Dermis microvascular lymphatic vessel endothelial cell (primary cell): ENCODE measurements at regions not wholly inside any gene's neighbourhood (a gene's known extent, or its start where the extent isn't known, plus 50 kb on each side); places are given as distances from the start of the nearest gene placed in this dataset.

Experiments used
- DNase-seq, 2 donors: peaks; one replicate each; pipeline versions ENCODE4 v3.0.0 to v3.0.0-alpha.2; 2010; ENCODE audit warnings: low read depth in 2 of 2

DNA sequence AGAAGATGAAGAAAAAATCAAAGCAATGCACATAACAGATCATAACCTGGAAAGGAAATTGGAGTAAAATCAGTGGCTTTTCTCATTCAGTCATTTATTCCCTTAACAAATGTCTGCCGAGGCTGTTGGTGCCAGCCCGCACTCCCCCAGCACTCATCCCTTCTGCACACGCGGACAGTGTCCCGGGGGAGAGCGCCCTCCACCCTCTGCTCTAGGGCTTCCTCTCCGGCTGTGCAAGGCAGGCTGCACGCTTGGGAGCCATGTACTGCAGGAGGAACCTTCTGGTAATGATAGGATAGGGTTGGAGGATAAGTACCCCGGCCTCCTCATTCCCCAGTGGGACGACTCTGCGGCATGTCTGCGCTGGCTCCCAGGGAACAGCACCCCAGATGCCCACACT is 134.5 kb downstream of the PAX1 start:
- no peak for DNase-seq

DNA sequence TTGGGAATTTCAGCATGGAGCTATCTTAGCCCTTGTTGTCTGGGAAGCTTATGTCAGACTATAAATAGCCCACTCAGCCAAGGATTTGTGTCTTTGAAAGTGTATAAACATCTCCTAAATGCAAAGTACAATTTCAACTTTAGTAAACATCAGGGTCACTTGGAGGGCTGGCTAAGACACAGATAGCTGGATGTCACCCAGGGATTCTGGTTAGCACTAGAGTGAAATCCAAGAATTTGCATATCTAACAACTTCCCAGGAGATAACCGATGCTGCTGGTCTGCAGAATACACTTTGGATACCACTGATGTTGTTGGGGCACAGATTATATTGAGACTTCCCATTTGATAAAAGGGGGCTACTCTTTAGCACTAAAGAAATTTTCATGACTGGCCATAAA is 130.9 kb downstream of the PAX1 start:
- no peak for DNase-seq

DNA sequence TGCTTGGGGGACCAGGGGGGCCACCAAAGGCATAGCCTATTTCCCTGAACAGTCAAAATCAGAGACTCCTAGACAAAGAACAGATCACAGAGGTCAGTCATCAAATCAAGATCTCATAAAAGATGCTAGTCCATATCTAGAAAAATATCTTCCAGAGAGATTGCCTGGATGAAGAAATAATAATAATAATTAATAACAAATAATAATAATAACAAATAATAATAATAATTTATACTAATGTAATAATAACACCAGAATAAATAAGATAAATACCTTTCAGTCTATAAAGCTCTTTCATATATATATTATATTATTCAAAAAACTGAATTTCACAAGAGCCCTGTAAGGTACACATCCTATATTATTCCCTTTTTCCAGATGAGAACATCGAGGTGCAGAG is 129.6 kb downstream of the PAX1 start:
- DNase-seq = no peak

DNA sequence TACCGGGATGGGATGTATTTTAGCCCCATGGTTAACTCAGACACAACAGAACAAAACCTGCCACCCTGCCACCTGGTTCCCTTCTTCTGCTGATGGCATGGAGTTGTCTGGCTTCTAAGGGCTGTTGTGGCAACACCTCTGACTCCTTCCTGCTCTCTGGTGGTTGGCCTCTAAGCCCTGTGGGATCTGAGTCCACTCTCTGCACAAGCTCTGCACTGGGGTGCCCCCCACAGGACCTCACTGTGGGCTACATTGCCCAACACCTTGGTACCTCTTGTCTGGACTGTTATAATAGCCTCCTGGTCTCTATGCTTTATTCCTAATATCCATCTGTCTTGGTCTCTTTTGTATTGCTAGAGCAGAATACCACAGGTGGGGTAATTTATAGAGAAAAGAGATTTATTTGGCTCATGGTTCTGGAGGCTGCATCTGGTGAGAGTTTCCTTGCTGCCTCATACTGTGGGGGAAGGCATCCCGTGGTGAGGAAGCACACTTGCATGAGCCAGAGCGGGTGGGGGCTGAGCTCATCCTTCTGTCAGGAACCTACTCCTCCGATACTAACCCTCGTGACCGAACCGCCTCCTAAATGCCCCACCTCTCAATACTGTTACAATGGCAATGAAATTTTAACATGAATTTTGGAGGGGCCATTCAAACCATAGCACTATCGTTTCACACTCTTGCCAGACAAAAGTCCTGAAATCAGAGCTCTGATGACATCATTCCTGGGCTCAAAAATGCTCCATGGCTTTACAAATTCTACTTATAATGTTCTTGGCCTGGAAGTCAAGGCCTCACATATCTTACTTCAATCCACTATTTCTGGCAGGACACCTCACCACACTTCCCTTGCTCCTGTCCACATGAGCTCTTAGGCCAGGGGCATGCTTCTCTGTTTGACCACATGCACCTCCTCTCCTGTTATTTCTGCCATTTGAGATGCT is 127.2 kb downstream of the PAX1 start:
- no peak for DNase-seq

DNA sequence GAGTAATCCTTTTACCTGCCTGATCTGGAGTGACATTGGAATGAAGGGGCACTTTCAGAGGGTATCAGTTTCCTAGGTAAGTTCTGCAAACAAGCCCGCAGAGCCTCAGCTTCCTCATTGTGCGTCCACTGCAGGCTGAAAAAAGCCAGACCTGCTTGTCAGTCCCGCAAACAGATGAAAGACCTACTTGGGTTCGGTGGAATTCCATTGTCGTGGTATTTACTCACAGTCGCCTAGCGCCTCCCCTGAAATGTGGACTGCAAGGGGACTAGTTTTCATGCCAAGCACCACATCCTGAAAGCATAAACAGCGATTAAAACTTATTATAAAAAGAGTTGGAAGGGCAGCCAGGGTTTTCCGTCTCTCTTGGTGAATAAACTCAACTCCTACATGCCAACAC is 121.5 kb downstream of the PAX1 start:
- DNase-seq = no peak

DNA sequence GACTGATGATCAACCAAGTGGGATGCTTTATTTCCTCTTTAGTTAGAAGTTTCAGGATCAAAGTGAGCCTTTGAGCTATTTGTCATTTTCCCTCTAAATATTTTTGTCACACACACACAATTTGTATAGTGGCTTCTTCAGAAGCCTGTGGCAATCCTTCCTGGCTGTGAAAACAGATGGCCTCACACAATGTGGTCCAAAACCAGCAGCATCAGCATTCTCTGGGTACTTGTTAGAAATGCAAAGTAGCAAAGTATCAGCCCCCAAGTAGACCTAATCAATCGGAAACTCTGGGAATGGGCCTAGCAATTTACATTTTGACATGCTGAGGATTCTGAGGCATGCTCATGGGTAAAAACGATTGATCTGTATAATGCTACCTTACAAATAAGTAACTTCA is 115.9 kb downstream of the PAX1 start:
- DNase-seq = no peak

DNA sequence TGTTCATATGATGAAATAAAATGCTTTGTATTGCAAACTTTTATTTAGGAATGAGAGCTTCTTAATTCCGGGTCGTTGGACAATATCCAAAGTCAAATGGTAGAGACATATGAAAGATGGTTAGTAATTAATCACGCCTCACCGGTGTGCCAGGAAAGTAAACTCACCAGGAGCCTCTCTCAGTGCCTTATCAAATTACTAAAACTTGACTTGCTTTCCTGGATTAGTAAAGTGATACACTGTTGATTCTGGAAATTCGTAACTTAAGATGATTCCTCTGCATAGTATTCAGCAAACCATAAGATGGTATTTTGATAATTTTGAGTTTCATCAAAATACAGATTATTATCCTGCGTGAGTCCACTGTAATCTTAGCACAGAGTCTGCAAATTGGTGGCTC is 115.2 kb downstream of the PAX1 start:
- DNase-seq = no peak

DNA sequence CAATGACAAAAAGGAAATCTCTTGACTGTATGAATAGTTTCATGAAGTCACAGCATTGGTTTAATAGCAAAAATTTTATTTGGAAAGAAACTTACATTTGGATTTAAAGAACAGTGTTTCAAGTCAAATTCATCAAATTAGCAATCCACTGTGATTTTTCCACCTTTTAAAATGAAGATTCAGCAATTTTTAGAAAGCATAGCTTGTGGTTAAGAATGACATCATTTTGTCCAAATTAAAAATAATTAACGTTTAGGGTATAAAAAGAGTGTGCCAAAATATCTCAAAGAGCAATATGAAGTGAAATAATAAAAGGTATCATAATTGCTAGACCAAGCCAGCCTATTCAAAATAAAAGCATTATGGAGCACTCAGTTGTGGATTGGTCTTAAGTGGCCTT is 114.6 kb downstream of the PAX1 start:
- no peak for DNase-seq

DNA sequence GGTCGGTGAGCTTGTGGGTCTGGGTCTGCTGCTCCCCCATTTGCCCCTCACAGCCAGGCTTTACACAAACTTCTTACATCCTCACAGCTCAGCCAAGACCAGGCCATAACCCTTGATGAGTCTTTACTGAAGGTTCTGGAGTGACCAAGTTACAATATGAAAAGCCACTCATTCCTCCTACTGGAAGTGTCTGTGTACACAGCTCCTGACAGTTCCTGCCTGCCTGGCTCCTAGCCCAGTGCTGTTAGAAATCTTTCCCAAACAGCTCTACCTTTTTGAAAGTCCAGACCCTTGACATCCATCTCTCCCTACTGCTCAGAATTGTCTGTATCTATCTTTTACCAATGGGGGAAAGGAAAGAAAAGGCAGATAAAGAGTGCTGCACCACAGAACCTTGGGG is 106.9 kb downstream of the PAX1 start:
- no peak for DNase-seq

DNA sequence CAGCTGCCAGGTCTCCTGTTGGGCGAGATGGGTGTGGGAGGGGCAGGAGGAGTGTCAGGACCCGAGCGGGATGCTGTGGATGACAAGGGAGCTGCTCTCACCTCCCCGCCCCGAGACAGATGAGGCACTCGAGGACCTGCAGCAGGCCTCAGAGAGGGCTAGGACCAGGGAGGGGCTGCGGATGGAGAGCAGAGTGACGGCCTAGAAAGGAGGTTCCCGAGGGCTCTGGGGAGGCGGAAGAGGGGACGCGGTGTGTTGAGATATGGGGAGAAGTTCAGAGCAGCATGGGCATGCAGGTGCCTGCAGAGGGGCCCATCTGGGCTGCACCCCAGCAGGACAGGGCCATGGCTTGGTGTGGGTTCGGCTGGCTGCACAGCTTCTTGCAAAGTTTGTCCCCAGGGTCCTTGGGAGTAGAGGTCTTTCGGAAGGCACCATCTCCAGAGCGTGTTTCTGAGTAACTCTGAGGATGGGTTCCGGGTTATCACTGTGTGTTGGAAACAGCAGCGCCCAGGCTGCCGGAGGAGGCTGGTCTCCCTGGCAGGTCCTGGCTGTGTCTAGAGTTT is 104.6 kb downstream of the PAX1 start:
- DNase-seq = no peak

DNA sequence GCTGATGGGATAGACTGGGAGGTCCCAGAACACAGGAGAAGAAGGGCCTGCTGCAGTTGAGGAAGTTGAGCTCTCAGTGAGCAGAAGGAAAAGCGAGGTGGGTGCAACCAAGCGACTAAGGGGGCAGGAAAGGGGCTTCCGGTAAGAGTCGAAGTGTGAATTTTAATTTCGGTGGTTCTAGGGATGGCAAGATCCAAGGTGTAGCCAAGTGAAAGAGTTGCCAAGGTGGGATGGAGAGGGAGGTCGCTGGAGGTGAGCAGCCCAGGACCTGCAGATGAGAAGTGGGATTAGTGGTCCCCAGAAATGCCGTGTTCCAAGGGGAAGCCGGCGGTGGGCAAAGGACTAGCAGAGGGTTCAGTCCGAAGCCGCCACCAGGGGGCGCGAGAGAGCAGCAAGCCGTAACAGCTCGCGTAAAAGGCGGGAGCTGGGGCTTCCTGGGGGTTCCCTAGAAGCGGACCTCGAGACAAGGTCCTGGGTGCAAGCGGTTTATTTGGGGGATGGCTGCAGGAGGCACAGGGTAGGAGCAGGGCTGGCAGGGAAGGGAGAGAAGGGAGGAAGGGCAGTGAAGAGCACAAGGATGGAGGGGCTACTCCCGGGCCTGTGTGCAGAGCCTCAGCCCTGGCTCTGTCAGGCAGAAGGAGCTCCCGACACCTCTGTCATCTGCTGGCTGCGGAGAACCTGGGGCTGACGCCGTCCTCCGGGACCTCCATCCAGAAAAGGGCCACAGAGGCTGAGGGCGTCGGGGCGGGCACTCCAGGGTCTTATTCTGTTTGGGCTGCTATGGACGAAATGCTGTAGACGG is 103.6 kb downstream of the PAX1 start:
- DNase-seq = no peak

DNA sequence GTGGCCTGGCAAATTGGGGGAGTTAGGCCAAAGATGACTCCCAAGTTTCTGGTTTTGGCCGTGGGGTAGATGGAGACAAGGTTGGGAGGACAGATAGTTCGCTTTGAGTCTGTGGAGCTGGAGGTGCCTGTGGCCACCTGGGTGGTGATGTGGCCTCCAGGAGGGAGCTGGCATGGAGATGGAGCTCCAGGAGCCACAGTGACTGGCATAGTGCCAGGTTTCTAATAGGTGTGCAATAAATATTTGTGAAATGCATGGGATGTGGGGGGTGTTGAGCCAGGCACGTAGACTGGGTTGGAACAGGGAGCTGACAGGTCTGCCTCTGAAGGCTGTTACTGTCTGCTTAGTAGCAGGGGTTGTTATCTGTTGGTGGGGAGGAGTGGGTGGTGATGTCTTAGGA is 102.7 kb downstream of the PAX1 start:
- no peak for DNase-seq

DNA sequence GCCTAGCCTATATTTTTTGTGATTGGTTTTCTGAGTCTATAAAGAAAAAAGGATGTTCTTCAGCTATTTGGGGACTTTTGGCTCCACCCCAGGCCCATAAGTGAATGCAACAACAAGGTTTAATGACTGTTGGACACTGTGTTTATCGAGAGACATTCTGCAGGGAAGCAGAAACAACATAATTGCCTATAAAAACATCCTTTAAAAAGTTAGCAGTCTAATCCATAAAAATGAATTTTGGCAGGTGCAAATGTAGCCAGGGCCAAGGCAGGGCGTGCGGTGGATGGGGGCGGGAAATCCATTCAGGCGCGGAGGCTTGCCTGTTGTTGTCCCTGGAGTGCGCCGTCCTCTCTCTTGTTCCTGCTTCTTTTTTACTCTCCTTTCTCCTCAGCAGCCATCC is 99.3 kb downstream of the PAX1 start:
- no peak for DNase-seq

DNA sequence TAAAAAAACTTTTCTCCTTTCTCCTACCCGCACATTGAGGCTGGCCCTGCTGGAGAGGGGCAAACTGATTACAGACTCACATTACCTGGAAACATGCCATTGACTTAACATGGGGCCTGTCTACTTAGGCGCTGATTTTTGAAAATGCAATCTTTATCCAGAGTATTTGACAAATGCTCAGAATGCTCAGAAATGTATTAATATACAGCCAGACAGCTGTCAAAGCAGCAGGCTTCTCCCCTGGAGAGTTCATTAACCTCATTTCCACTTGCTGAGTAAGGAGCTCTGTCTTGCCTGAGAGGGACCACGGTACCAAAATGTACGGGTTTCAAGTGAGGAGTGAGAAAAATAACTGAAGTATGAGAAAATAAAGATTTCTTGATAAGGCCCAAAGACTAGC is 95.7 kb downstream of the PAX1 start:
- DNase-seq = no peak

DNA sequence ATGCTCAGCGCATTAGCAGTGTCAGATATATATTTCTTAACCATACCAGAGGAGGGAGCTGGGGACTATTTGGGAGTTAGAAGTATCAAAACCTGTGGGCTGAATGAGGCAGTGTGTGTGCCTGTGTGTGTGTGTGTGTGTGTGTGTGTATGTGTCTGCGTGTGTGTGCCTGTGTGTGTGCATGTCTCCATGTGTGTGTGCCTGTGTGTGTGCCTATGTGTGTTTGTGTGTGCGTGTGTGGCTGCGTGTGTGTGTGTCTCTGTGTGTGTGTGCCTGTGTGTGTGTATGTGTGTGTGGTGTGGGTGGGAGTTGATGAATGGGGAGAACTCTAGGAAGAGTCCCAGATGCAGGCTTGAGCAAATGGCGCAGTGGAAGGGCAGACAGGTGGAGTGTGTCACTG is 92.9 kb downstream of the PAX1 start:
- no peak for DNase-seq

DNA sequence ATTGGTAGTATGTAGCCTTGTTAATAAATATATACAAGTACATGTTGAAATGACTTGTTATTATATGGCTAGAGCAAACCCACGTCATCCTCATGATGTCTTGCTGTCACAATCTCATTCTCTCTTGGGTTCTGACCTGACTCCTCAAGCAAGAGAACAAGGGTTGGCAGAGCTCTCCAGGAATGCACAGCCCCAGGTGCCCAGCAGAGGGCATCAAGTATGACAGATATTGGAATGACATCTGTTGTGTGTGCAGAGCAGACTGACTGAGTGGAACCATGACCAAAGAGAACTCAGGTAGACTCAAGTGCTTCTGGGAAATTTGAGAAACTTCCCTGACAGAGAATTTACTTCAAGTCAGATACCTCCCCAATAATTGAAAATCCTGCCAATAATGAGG is 90.6 kb downstream of the PAX1 start:
- DNase-seq = no peak

DNA sequence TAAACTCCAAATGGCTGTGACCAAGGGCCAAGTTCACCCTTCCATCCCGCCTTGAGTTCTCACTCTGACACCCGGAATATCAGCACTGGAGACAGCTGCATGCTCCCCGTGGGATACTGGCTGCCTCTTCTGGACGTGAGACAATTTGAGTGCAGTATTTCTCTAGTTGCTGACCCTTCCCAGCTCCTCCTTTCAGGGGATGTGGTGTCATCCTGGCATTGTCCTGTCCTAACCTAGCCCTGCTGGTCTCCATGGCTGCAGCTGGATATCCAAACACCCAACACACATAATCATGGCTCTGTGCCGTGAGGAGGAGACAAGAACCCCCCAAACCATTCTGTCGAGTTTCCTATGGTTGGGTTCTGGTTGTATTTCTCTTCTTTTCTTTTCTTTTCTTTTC is 82.6 kb downstream of the PAX1 start:
- no peak for DNase-seq

DNA sequence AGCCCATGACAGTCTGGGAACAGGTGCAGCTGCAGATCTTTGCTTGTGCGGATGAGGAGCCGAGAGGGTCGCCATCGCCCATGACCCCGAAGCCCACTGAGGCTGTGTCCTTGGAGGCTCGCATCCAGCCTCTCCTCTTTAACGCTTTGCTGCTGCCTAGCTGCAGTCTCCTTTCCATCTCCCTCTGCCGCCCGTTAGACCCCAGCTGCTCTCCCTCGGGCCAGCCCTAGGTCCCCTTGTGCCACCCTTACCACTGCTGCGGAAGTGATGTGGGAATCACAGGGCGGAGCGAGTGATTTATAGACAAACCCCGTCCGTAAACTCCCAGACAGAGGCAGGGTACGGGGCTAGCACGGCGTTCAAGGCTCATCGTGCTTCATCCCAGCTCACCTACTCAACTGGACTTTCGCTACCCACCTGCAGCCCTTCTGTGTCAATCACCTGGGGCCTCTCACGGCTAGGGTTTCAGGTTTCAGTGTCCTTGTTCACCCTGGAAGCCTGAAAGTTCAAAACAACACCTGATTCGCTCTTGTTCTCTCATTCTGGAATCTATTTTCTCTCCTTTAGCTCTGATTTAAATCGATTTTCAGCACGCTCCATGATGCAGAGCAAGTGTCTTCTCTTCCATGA is 76.1 kb downstream of the PAX1 start:
- DNase-seq = no peak

DNA sequence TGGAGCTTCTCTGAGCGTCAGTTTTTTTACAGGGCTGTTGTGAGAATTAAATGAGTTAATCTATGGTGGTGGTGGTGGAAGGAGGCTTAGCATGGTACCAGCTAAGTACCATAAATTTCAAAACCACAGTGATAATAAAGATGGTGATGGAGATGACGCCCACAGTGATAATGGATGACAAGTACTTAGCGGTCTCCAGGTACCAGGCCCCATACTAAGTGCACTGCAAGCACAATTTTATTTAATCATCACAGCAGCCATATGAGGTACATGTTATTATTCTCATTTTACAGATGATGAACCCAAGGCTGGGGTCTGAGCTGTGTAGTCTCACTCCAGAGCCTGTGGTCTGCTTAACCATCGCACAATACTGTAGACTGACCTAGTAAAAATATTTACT is 75.1 kb downstream of the PAX1 start:
- no peak for DNase-seq
